HEK293T (cell line): ENCODE measurements at regions not wholly inside any gene's neighbourhood (a gene's known extent, or its start where the extent isn't known, plus 50 kb on each side); places are given as distances from the start of the nearest gene placed in this dataset.

Experiments
- CTCF ChIA-PET: fragments of 350-600 bp; formaldehyde crosslinking; extraction: SDS; loops from one replicate; lab custom pipeline; 2021; ENCODE audit warnings: antibody characterized with exemption, inconsistent platforms; lab: Yijun Ruan, JAX
- POLR2A ChIA-PET: fragments of 350-600 bp; formaldehyde crosslinking; extraction: SDS; loops from one replicate; lab custom pipeline; 2020; ENCODE audit warnings: antibody characterized with exemption, inconsistent platforms; lab: Yijun Ruan, JAX
- DNase-seq: peaks from one replicate; pipeline ENCODE4 v3.0.0; 2012; ENCODE audit warnings: mixed read lengths; ENCODE audit errors: extremely low spot score
- ARNT ChIP-seq: fragments of 450-650 bp; IDR thresholded peaks from 2 replicates; pipeline ENCODE4 v1.6.1; 2017; ENCODE audit warnings: mild to moderate bottlenecking
- BHLHE40 ChIP-seq: fragments of 450-650 bp; IDR thresholded peaks from 2 replicates; pipeline ENCODE4 v1.6.1; 2016; ENCODE audit warnings: mild to moderate bottlenecking, moderate library complexity, borderline replicate concordance
- CTBP1 ChIP-seq: fragments of 450-650 bp; IDR thresholded peaks from 2 replicates; pipeline ENCODE4 v1.6.1; 2016; ENCODE audit warnings: borderline replicate concordance
- ELF4 ChIP-seq: fragments of 450-650 bp; IDR thresholded peaks from 2 replicates; pipeline ENCODE4 v1.6.1; 2017; ENCODE audit warnings: antibody characterized with exemption
- FOXA1 ChIP-seq: fragments of 450-650 bp; IDR thresholded peaks from 2 replicates; pipeline ENCODE4 v1.6.1; 2016; ENCODE audit warnings: mild to moderate bottlenecking
- FOXK2 ChIP-seq: fragments of 450-650 bp; IDR thresholded peaks from 2 replicates; pipeline ENCODE4 v1.6.1; 2016; ENCODE audit warnings: mild to moderate bottlenecking
- FOXM1 ChIP-seq: fragments of 450-650 bp; IDR thresholded peaks from 2 replicates; pipeline ENCODE4 v1.6.1; 2017; ENCODE audit warnings: mild to moderate bottlenecking, borderline replicate concordance
- HDGF ChIP-seq: fragments of 450-650 bp; IDR thresholded peaks from 2 replicates; pipeline ENCODE4 v1.6.1; 2017; ENCODE audit warnings: antibody characterized with exemption, borderline replicate concordance
- L3MBTL2 ChIP-seq: fragments of 450-650 bp; conservative IDR thresholded peaks from 2 replicates; pipeline ENCODE4 v1.6.1; 2016; ENCODE audit warnings: mild to moderate bottlenecking
- LEF1 ChIP-seq: fragments of 450-650 bp; IDR thresholded peaks from 2 replicates; pipeline ENCODE4 v1.6.1; 2017; ENCODE audit warnings: mild to moderate bottlenecking, borderline replicate concordance
- NFRKB ChIP-seq: fragments of 450-650 bp; IDR thresholded peaks from 2 replicates; pipeline ENCODE4 v1.6.1; 2016; ENCODE audit warnings: mild to moderate bottlenecking, moderate library complexity
- PKNOX1 ChIP-seq: fragments of 450-650 bp; IDR thresholded peaks from 2 replicates; pipeline ENCODE4 v1.6.1; 2016
- SP1 ChIP-seq: fragments of 450-650 bp; IDR thresholded peaks from 2 replicates; pipeline ENCODE4 v1.6.1; 2017
- SUZ12 ChIP-seq: fragments of 450-650 bp; IDR thresholded peaks from 2 replicates; pipeline ENCODE4 v1.6.1; 2016; ENCODE audit warnings: mild to moderate bottlenecking
- TARDBP ChIP-seq: fragments of 450-650 bp; IDR thresholded peaks from 2 replicates; pipeline ENCODE4 v1.6.1; 2016
- ZNF384 ChIP-seq: fragments of 450-650 bp; IDR thresholded peaks from 2 replicates; pipeline ENCODE4 v1.6.1; 2016

- no peak for TF ChIP-seq L3MBTL2
- TF ChIP-seq BHLHE40: no peak
- TF ChIP-seq FOXM1: no peak
- TF ChIP-seq SUZ12: no peak
- TF ChIP-seq CTBP1: no peak
- TF ChIP-seq TARDBP: no peak
- no peak for TF ChIP-seq FOXA1
- no peak for TF ChIP-seq SP1
- TF ChIP-seq NFRKB: no peak
- no peak for TF ChIP-seq ZNF384
- TF ChIP-seq ARNT: no peak
- no peak for TF ChIP-seq ELF4
- TF ChIP-seq LEF1: no peak
- TF ChIP-seq PKNOX1: no peak
- TF ChIP-seq HDGF: no peak
- no peak for TF ChIP-seq FOXK2
- ChIA-PET POLR2A (no interaction called here), CTCF (interaction anchor here (1.1 to 1.2 kb wide), 2 partner anchors 9 to 11 kb away, joined by 3 read pairs; no protein-coding TSS in a partner anchor)
- no peak for DNase-seq
These were observed 78.4 kb upstream of the GSE1 start for GRCh38 chr16:85534536-85535351.

GRCh38 chr16:85535352-85536072 is 77.6 kb upstream of the GSE1 start:
- no peak for TF ChIP-seq BHLHE40
- no peak for TF ChIP-seq HDGF
- TF ChIP-seq ZNF384: no peak
- no peak for TF ChIP-seq NFRKB
- no peak for TF ChIP-seq L3MBTL2
- no peak for TF ChIP-seq ELF4
- no peak for TF ChIP-seq FOXA1
- TF ChIP-seq TARDBP: no peak
- TF ChIP-seq SP1: no peak
- CTCF ChIA-PET: interaction anchor here (0.6 to 1.2 kb wide), 3 partner anchors 8 to 12 kb away, joined by 3 read pairs; no protein-coding TSS in a partner anchor
- POLR2A ChIA-PET: no interaction called here
- DNase-seq: no peak

GRCh38 chr16:85536073-85536410 is 77.1 kb upstream of the GSE1 start:
- DNase-seq: no peak
- CTCF ChIA-PET: interaction anchor here (0.6 kb wide), 1 partner anchor 9 kb away, joined by 3 read pairs; no protein-coding TSS in a partner anchor

GRCh38 chr16:85536411-85537330 is 76.5 kb upstream of the GSE1 start:
- ChIA-PET CTCF (interaction anchor here (0.6 to 3.7 kb wide), 2 partner anchors 8 to 18 kb away, joined by 3 to 18 read pairs; no protein-coding TSS in a partner anchor), POLR2A (no interaction called here)
- TF ChIP-seq LEF1: no peak
- no peak for DNase-seq

More at GRCh38 chr16:85536073-85536410, 77.1 kb upstream of the GSE1 start:
- no peak for TF ChIP-seq PKNOX1
- POLR2A ChIA-PET: no interaction called here

- DNase-seq: no peak
- POLR2A ChIA-PET: no interaction called here
- TF ChIP-seq ELF4: no peak
- no peak for TF ChIP-seq LEF1
- TF ChIP-seq NFRKB: no peak
- no peak for TF ChIP-seq FOXA1
- no peak for TF ChIP-seq L3MBTL2
- TF ChIP-seq PKNOX1: no peak
- no peak for TF ChIP-seq SUZ12
- TF ChIP-seq TARDBP: no peak
- TF ChIP-seq CTBP1: no peak
- no peak for TF ChIP-seq HDGF
- TF ChIP-seq ZNF384: no peak
- CTCF ChIA-PET: interaction anchor here (0.6 to 3.7 kb wide), 2 partner anchors 8 to 17 kb away, joined by 3 to 18 read pairs; no protein-coding TSS in a partner anchor
These were observed 75.8 kb upstream of the GSE1 start for GRCh38 chr16:85537331-85537788.
